ENCODE measurements at regions not wholly inside any gene's neighbourhood (a gene's known extent, or its start where the extent isn't known, plus 50 kb on each side); places are given as distances from the start of the nearest gene placed in this dataset.

- Histone ChIP-seq H3K36me3 (ENCODE audit: control insufficient read depth, insufficient read depth, low read length) (no peaks in the 10 kb centered on the region), H3K4me2 (ENCODE audit: extremely low read depth, insufficient read depth, low read length) (no peak overlapping the region), H4K20me1 (ENCODE audit: control insufficient read depth, extremely low read depth, insufficient read depth, low read length) (no peaks in the 10 kb centered on the region), H3K79me2 (ENCODE audit: control insufficient read depth, insufficient read depth, low read length) (no peaks in the 10 kb centered on the region), H3K27me3 (ENCODE audit: control insufficient read depth, insufficient read depth, low read length) (no peaks in the 10 kb centered on the region), H3K4me3 (replicated peaks in 1 of 4; ENCODE audit: control extremely low read depth in 1 of 4, insufficient read depth in 1 of 4, low read depth in 3 of 4, low read length in 4 of 4) (no peak overlapping the region), H3K4me1 (ENCODE audit: control insufficient read depth, extremely low read depth, insufficient read depth, low read length) (no peaks in the 10 kb centered on the region), H2AFZ (ENCODE audit: low read length) (no peak overlapping the region), H3K27ac (ENCODE audit: insufficient read depth, low read length) (no peak overlapping the region), H3K9ac (ENCODE audit: insufficient read depth, low read length) (no peak overlapping the region), H3K9me3 (ENCODE audit: control insufficient read depth, insufficient read depth, low read depth, low read length) (no peaks in the 10 kb centered on the region)
- TF ChIP-seq, protein P1, sequence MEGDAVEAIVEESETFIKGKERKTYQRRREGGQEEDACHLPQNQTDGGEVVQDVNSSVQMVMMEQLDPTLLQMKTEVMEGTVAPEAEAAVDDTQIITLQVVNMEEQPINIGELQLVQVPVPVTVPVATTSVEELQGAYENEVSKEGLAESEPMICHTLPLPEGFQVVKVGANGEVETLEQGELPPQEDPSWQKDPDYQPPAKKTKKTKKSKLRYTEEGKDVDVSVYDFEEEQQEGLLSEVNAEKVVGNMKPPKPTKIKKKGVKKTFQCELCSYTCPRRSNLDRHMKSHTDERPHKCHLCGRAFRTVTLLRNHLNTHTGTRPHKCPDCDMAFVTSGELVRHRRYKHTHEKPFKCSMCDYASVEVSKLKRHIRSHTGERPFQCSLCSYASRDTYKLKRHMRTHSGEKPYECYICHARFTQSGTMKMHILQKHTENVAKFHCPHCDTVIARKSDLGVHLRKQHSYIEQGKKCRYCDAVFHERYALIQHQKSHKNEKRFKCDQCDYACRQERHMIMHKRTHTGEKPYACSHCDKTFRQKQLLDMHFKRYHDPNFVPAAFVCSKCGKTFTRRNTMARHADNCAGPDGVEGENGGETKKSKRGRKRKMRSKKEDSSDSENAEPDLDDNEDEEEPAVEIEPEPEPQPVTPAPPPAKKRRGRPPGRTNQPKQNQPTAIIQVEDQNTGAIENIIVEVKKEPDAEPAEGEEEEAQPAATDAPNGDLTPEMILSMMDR (conservative IDR thresholded peaks at IDR 0.05 in 1 of 2, IDR thresholded peaks at IDR 0.05 in 1 of 2; ENCODE audit: low read depth in 1 of 2, low read length in 2 of 2): no peak
- TF ChIP-seq EZH2 (IDR thresholded peaks at IDR 0.05; ENCODE audit: low read length, missing control alignments): no peak
- no peak for DNase-seq (ENCODE audit: low read depth in 2 of 2)
Observed at GRCh38 chr20:12345978-12346377, 428.3 kb downstream of the BTBD3 start.

DNA sequence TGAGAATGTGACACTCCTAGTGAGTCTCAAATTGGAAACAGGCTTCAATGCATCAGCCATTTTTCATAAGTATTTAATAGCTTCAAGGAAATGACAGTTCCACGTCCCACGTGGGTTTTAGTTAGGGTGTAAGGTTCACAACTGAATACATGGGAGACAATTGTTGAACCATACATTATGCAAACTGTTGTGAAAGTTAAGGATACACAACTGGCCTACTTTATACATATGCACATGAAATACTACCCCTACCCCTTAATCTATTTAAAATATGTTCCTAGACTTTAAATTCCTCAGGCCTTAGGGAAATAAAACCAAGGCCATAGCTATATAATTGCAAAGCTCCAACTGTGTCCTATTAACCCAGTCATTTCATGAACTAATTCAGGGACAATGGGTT lies 436.1 kb downstream of the BTBD3 start:
- TF ChIP-seq, protein P1 (conservative IDR thresholded peaks at IDR 0.05 in 1 of 2, IDR thresholded peaks at IDR 0.05 in 1 of 2; ENCODE audit: low read depth in 1 of 2, low read length in 2 of 2): no peak
- no peak for TF ChIP-seq EZH2 (IDR thresholded peaks at IDR 0.05; ENCODE audit: low read length, missing control alignments)

DNA sequence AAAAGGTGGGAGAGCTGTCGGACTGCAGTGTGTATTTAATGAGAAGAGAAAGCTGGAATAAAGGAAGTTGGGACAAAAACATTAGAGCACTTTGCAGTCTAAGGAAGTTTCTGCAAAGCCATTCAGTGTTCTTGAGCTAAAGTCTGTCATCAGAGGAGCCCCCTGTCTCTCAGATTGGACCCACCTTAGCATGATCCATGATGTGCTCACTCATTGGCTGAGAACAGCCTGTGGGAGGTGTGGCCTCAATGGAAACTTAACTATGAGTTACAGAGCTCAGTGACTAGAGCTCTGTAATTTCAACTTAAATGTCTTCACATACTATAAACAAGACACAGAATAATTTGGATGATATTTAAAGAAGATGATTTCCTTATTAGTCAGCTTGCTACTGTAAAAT lies 437.0 kb downstream of the BTBD3 start:
- H3K9me3 ChIP-seq (ENCODE audit: control insufficient read depth, insufficient read depth, low read depth, low read length): no peaks in the 10 kb centered on the region
- DNase-seq (ENCODE audit: low read depth in 2 of 2): no peak
- H3K4me1 ChIP-seq (ENCODE audit: control insufficient read depth, extremely low read depth, insufficient read depth, low read length): no peaks in the 10 kb centered on the region
- no peak overlapping the region for H3K9ac ChIP-seq (ENCODE audit: insufficient read depth, low read length)
- H2AFZ ChIP-seq (ENCODE audit: low read length): no peak overlapping the region
- no peak overlapping the region for H3K4me2 ChIP-seq (ENCODE audit: extremely low read depth, insufficient read depth, low read length)
- H3K27me3 ChIP-seq (ENCODE audit: control insufficient read depth, insufficient read depth, low read length): no peaks in the 10 kb centered on the region
- H3K27ac ChIP-seq (ENCODE audit: insufficient read depth, low read length): no peak overlapping the region
- H4K20me1 ChIP-seq (ENCODE audit: control insufficient read depth, extremely low read depth, insufficient read depth, low read length): no peaks in the 10 kb centered on the region
- no peak overlapping the region for H3K4me3 ChIP-seq (replicated peaks in 1 of 4; ENCODE audit: control extremely low read depth in 1 of 4, insufficient read depth in 1 of 4, low read depth in 3 of 4, low read length in 4 of 4)
- H3K79me2 ChIP-seq (ENCODE audit: control insufficient read depth, insufficient read depth, low read length): no peaks in the 10 kb centered on the region
- TF ChIP-seq, protein P1 (conservative IDR thresholded peaks at IDR 0.05 in 1 of 2, IDR thresholded peaks at IDR 0.05 in 1 of 2; ENCODE audit: low read depth in 1 of 2, low read length in 2 of 2): no peak
- TF ChIP-seq EZH2 (IDR thresholded peaks at IDR 0.05; ENCODE audit: low read length, missing control alignments): no peak
- H3K36me3 ChIP-seq (ENCODE audit: control insufficient read depth, insufficient read depth, low read length): no peaks in the 10 kb centered on the region

More for the DNA sequence above, 436.1 kb downstream of the BTBD3 start:
- H3K4me1 ChIP-seq (ENCODE audit: control insufficient read depth, extremely low read depth, insufficient read depth, low read length): no peaks in the 10 kb centered on the region
- no peaks in the 10 kb centered on the region for H3K27me3 ChIP-seq (ENCODE audit: control insufficient read depth, insufficient read depth, low read length)
- H2AFZ ChIP-seq (ENCODE audit: low read length): no peak overlapping the region
- no peaks in the 10 kb centered on the region for H3K36me3 ChIP-seq (ENCODE audit: control insufficient read depth, insufficient read depth, low read length)
- no peaks in the 10 kb centered on the region for H3K79me2 ChIP-seq (ENCODE audit: control insufficient read depth, insufficient read depth, low read length)
- H4K20me1 ChIP-seq (ENCODE audit: control insufficient read depth, extremely low read depth, insufficient read depth, low read length): no peaks in the 10 kb centered on the region
- no peak overlapping the region for H3K27ac ChIP-seq (ENCODE audit: insufficient read depth, low read length)
- no peaks in the 10 kb centered on the region for H3K9me3 ChIP-seq (ENCODE audit: control insufficient read depth, insufficient read depth, low read depth, low read length)
- no peak overlapping the region for H3K4me3 ChIP-seq (replicated peaks in 1 of 4; ENCODE audit: control extremely low read depth in 1 of 4, insufficient read depth in 1 of 4, low read depth in 3 of 4, low read length in 4 of 4)
- no peak overlapping the region for H3K4me2 ChIP-seq (ENCODE audit: extremely low read depth, insufficient read depth, low read length)
- DNase-seq (ENCODE audit: low read depth in 2 of 2): no peak
- H3K9ac ChIP-seq (ENCODE audit: insufficient read depth, low read length): no peak overlapping the region
